ENCODE measurements at regions not wholly inside any gene's neighbourhood (a gene's known extent, or its start where the extent isn't known, plus 50 kb on each side); places are given as distances from the start of the nearest gene placed in this dataset.

- ATAC-seq (no peak), DNase-seq (no peak)
- H3K4me3 ChIP-seq = no peak overlapping the region
These were observed 262.3 kb downstream of the ZNF516 start for GRCh38 chr18:76232779-76233178.

GRCh38 chr18:76232010-76232409 lies 263.0 kb downstream of the ZNF516 start:
- TF ChIP-seq CTCF (IDR thresholded peaks at IDR 0.05) = no peak
- H3K36me3 ChIP-seq (ENCODE audit: low read depth) = no peaks in the 10 kb centered on the region
- no peaks in the 10 kb centered on the region for H3K9me3 ChIP-seq
- no peak overlapping the region for H3K4me3 ChIP-seq
- intact Hi-C loops (cut with DNase I, micrococcal nuclease) = no loop called here
- ATAC-seq (no peak), DNase-seq (no peak)
- no peaks in the 10 kb centered on the region for H3K4me1 ChIP-seq (ENCODE audit: low read depth)

More at GRCh38 chr18:76232779-76233178, 262.3 kb downstream of the ZNF516 start:
- Histone ChIP-seq H3K9me3 (no peaks in the 10 kb centered on the region), H3K36me3 (ENCODE audit: low read depth) (no peaks in the 10 kb centered on the region), H3K4me1 (ENCODE audit: low read depth) (no peaks in the 10 kb centered on the region)
- intact Hi-C loops (cut with DNase I, micrococcal nuclease) = no loop called here
- no peak for TF ChIP-seq CTCF (IDR thresholded peaks at IDR 0.05)

GRCh38 chr18:76231402-76231801 lies 263.6 kb downstream of the ZNF516 start:
- no peaks in the 10 kb centered on the region for H3K4me1 ChIP-seq (ENCODE audit: low read depth)
- DNase-seq (no peak), ATAC-seq (no peak)
- H3K4me3 ChIP-seq = no peak overlapping the region
- no peaks in the 10 kb centered on the region for H3K9me3 ChIP-seq
- TF ChIP-seq CTCF (IDR thresholded peaks at IDR 0.05) = no peak
- H3K36me3 ChIP-seq (ENCODE audit: low read depth) = no peaks in the 10 kb centered on the region
- intact Hi-C loops (cut with DNase I, micrococcal nuclease) = no loop called here

GRCh38 chr18:76230791-76231190 lies 264.3 kb downstream of the ZNF516 start:
- Histone ChIP-seq H3K9me3 (no peaks in the 10 kb centered on the region), H3K4me1 (ENCODE audit: low read depth) (no peaks in the 10 kb centered on the region), H3K36me3 (ENCODE audit: low read depth) (no peaks in the 10 kb centered on the region), H3K4me3 (no peak overlapping the region)
- intact Hi-C loops (cut with DNase I, micrococcal nuclease) = no loop called here
- no peak for TF ChIP-seq CTCF (IDR thresholded peaks at IDR 0.05)
- ATAC-seq = no peak
- no peak for DNase-seq

- TF ChIP-seq CTCF (IDR thresholded peaks at IDR 0.05) = no peak
- Histone ChIP-seq H3K9me3 (no peaks in the 10 kb centered on the region), H3K4me3 (no peak overlapping the region), H3K4me1 (ENCODE audit: low read depth) (no peaks in the 10 kb centered on the region), H3K36me3 (ENCODE audit: low read depth) (no peaks in the 10 kb centered on the region)
- intact Hi-C loops (cut with DNase I, micrococcal nuclease) = no loop called here
- no peak for DNase-seq
- no peak for ATAC-seq
These were observed 266.3 kb downstream of the ZNF516 start for GRCh38 chr18:76228716-76229115.

- H3K4me3 ChIP-seq = no peak overlapping the region
- H3K4me1 ChIP-seq (ENCODE audit: low read depth) = no peaks in the 10 kb centered on the region
- intact Hi-C loops (cut with DNase I, micrococcal nuclease) = no loop called here
- no peaks in the 10 kb centered on the region for H3K9me3 ChIP-seq
- H3K36me3 ChIP-seq (ENCODE audit: low read depth) = no peaks in the 10 kb centered on the region
- ATAC-seq (no peak), DNase-seq (no peak)
- no peak for TF ChIP-seq CTCF (IDR thresholded peaks at IDR 0.05)
These were observed 267.3 kb downstream of the ZNF516 start for GRCh38 chr18:76227759-76228158.
